ENCODE measurements at regions not wholly inside any gene's neighbourhood (a gene's known extent, or its start where the extent isn't known, plus 50 kb on each side); places are given as distances from the start of the nearest gene placed in this dataset.

DNA sequence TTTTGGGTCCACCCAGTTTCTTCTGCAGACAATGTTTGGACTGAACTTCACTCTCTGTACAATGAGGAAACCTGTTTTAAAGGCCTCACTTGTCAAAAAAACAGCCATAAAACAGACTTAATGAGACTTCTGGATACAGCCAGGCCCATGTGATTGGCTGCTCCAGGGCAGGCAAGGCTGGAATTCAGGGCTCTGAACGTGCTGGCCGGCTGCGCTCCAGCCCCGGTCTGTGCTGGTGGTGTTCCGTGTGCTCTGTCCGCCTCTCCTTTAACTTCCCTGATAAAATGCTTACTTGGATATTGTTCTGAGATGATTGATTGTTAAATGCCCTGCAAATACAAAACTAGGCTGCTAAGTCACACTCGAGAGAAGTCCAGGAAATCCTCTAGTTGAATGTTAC, 131.2 kb upstream of the KLF4 start:
- no peak for DNase-seq (ENCODE audit: low spot score)
- no peak overlapping the region for H3K27ac ChIP-seq
- POLR2A ChIA-PET (ENCODE audit: low non-redundant PET) = no interaction called here
- CTCF ChIA-PET = no interaction called here
- TF ChIP-seq, protein P1, sequence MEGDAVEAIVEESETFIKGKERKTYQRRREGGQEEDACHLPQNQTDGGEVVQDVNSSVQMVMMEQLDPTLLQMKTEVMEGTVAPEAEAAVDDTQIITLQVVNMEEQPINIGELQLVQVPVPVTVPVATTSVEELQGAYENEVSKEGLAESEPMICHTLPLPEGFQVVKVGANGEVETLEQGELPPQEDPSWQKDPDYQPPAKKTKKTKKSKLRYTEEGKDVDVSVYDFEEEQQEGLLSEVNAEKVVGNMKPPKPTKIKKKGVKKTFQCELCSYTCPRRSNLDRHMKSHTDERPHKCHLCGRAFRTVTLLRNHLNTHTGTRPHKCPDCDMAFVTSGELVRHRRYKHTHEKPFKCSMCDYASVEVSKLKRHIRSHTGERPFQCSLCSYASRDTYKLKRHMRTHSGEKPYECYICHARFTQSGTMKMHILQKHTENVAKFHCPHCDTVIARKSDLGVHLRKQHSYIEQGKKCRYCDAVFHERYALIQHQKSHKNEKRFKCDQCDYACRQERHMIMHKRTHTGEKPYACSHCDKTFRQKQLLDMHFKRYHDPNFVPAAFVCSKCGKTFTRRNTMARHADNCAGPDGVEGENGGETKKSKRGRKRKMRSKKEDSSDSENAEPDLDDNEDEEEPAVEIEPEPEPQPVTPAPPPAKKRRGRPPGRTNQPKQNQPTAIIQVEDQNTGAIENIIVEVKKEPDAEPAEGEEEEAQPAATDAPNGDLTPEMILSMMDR (conservative IDR thresholded peaks at IDR 0.05; ENCODE audit: low read depth) = no peak

GRCh38 chr9:107620236-107620635, 130.7 kb upstream of the KLF4 start:
- ChIA-PET POLR2A (ENCODE audit: low non-redundant PET) (no interaction called here), CTCF (no interaction called here)
- no peak overlapping the region for H3K27ac ChIP-seq
- TF ChIP-seq, protein P1 (conservative IDR thresholded peaks at IDR 0.05; ENCODE audit: low read depth) = no peak
- no peak for DNase-seq (ENCODE audit: low spot score)

DNA sequence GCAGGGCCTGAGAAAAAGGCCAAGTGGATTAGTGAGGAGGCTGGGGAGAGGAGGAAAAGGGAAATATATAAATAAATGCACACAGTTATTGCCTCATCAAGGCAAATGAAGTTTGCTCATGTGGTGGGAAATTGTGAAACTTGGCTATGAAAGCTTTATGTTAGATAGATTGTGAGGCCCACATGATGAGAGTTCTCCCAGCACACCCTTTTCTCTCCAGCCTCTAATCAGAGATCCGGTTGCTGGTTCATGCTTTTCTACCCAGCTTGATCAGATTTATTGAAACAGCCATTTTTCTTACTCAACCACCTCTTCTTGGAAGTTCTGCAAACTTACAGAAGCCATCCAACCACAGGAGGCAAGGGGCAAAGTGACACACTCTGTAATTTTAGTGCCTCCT, 125.8 kb upstream of the KLF4 start:
- ChIA-PET POLR2A (ENCODE audit: low non-redundant PET) (no interaction called here), CTCF (no interaction called here)
- TF ChIP-seq, protein P1 (conservative IDR thresholded peaks at IDR 0.05; ENCODE audit: low read depth) = no peak
- no peak overlapping the region for H3K27ac ChIP-seq
- no peak for DNase-seq (ENCODE audit: low spot score)

DNA sequence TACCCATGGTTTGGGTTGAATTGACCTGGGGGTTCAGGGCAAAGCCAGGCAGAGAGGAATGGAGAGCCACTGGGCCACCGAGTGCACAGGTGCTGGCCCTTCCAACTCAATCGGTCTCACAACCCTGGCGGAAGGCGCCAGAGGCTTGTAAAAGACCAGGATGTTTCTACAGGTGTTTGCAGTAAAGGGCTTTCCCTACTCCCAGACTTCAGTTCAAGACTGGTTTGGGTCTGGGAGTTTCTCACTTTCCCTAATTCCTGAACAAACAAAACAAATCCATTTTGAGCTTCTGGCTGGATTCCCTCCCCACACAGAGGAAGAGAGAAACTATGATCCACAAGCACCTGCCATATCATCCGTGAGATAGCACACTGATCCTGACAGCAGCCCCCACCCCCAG, 125.2 kb upstream of the KLF4 start:
- no peak for DNase-seq (ENCODE audit: low spot score)
- ChIA-PET CTCF (no interaction called here), POLR2A (ENCODE audit: low non-redundant PET) (no interaction called here)
- H3K27ac ChIP-seq = no peak overlapping the region
- TF ChIP-seq, protein P1 (conservative IDR thresholded peaks at IDR 0.05; ENCODE audit: low read depth) = no peak

DNA sequence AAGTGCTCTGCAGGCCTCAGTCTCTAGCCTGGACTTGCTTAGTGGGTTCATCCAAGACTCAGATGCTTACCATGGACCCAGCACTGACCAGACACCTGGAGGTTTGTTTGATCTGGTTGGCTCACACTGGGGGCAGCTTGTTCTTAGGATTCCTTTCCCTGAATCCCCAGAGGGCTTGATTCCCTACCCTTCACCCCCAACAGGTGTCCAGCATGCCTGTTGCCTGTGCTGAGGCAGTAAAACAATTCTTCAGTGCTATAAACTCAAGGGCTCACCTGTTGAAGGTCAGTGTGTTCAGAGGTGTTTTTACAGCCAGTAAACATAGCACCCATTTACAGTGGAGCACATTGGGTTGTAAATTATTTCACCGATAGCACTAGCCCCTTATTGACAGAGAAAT, 123.8 kb upstream of the KLF4 start:
- no peak for DNase-seq (ENCODE audit: low spot score)
- POLR2A ChIA-PET (ENCODE audit: low non-redundant PET) = no interaction called here
- CTCF ChIA-PET = no interaction called here
- no peak overlapping the region for H3K27ac ChIP-seq
- TF ChIP-seq, protein P1 (conservative IDR thresholded peaks at IDR 0.05; ENCODE audit: low read depth) = no peak

DNA sequence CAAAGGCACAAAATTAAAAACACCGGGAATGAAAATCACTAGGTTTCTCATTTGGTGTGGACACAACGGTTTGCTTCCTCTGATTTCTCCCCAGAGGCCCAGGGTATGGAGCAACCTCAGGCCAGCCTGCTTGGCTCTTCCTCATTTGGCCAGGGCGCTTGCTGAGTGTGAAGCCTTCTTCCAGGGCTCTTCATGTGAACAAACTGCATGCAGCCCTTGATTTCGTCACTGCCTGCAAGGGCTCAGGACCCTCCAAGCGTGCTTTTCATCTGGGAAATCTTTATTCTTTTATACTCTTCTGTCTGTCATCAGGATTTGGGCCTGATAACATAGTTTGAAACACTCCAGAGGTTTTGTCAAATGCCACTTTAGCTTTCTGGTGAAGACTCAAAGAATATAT, 122.6 kb upstream of the KLF4 start:
- H3K27ac ChIP-seq = no peak overlapping the region
- TF ChIP-seq, protein P1 (conservative IDR thresholded peaks at IDR 0.05; ENCODE audit: low read depth) = no peak
- POLR2A ChIA-PET (ENCODE audit: low non-redundant PET) = no interaction called here
- no peak for DNase-seq (ENCODE audit: low spot score)
- CTCF ChIA-PET = interaction anchor here (1.0 kb wide), 1 partner anchor 23 kb away, joined by 3 read pairs; no protein-coding TSS in a partner anchor

GRCh38 chr9:107609547-107609946, 120.0 kb upstream of the KLF4 start:
- TF ChIP-seq, protein P1 (conservative IDR thresholded peaks at IDR 0.05; ENCODE audit: low read depth) = no peak
- ChIA-PET CTCF (no interaction called here), POLR2A (ENCODE audit: low non-redundant PET) (interaction anchor here (0.5 kb wide), 1 partner anchor 130 kb away, joined by 3 read pairs; no protein-coding TSS in a partner anchor)
- no peak overlapping the region for H3K27ac ChIP-seq
- DNase-seq (ENCODE audit: low spot score) = no peak
